ENCODE measurements at regions not wholly inside any gene's neighbourhood (a gene's known extent, or its start where the extent isn't known, plus 50 kb on each side); places are given as distances from the start of the nearest gene placed in this dataset.
"Not testable (repeated sequence)": the region's sequence is repeated elsewhere in the genome, so short reads cannot be mapped to it uniquely, and the experiment has no call there.

- no peak for TF ChIP-seq MAFK (IDR thresholded peaks at IDR 0.05; ENCODE audit: low read depth, low read length)
- Histone ChIP-seq H3K18ac (ENCODE audit: extremely low read depth, low read length) (no peak overlapping the region), H3K4me2 (ENCODE audit: insufficient read depth in 1 of 2, low read depth in 2 of 2, low read length in 2 of 2) (no peak overlapping the region), H3K4ac (replicated peaks; ENCODE audit: insufficient read length, low read depth, low read length) (no peak overlapping the region), H3K23ac (ENCODE audit: insufficient read length) (no peak overlapping the region), H4K20me1 (replicated peaks in 1 of 2; ENCODE audit: control insufficient read depth in 1 of 2, insufficient read depth in 2 of 2, low read length in 2 of 2) (no peaks in the 10 kb centered on the region), H4K8ac (ENCODE audit: extremely low read depth, insufficient read depth, low read length) (no peak overlapping the region), H3K4me3 (ENCODE audit: extremely low read depth in 1 of 4, insufficient read depth in 2 of 4, low read depth in 3 of 4, low read length in 4 of 4) (no peak overlapping the region), H3K23me2 (ENCODE audit: low read depth, low read length) (no peaks in the 10 kb centered on the region), H2BK15ac (ENCODE audit: low read length) (no peak overlapping the region), H2BK12ac (ENCODE audit: low read depth, low read length) (no peak overlapping the region), H3K4me1 (replicated peaks in 1 of 4; ENCODE audit: control insufficient read depth in 3 of 4, insufficient read depth in 4 of 4, low read length in 3 of 4) (no peaks in the 10 kb centered on the region), H3K9me3 (ENCODE audit: insufficient read depth in 2 of 2, low read depth in 1 of 2, low read length in 1 of 2) (peaks cover 6 to 36% of the 10 kb centered on the region in 2 experiments; a peak in 2 of 4 replicates), H4K5ac (ENCODE audit: insufficient read length, low read depth, low read length) (no peak overlapping the region), H4K91ac (replicated peaks; ENCODE audit: insufficient read length, low read length) (no peak overlapping the region), H3K79me2 (ENCODE audit: control insufficient read depth in 1 of 2, insufficient read depth in 2 of 2, low read length in 2 of 2) (no peaks in the 10 kb centered on the region), H2AFZ (ENCODE audit: low read length) (no peak overlapping the region), H3K79me1 (ENCODE audit: low read depth, low read length) (no peaks in the 10 kb centered on the region), H3K36me3 (ENCODE audit: control insufficient read depth in 2 of 4, insufficient read depth in 4 of 4, low read length in 3 of 4) (peaks cover 0 to 3% (median 0%) of the 10 kb centered on the region in 4 experiments; a peak in 1 of 8 replicates), H2AK5ac (ENCODE audit: low read depth, low read length) (no peak overlapping the region), H3K9ac (replicated peaks in 1 of 4; ENCODE audit: extremely low read depth in 1 of 4, low read depth in 3 of 4, low read length in 3 of 4) (no peak overlapping the region), H3K56ac (replicated peaks; ENCODE audit: insufficient read length, low read depth, low read length) (no peak overlapping the region), H2BK120ac (replicated peaks; ENCODE audit: low read depth, low read length) (no peak overlapping the region), H2BK20ac (ENCODE audit: low read length) (no peak overlapping the region), H3K27ac (ENCODE audit: low read depth, low read length) (no peak overlapping the region), H3K14ac (ENCODE audit: insufficient read length) (no peak overlapping the region), H3K27me3 (replicated peaks in 1 of 4; ENCODE audit: control insufficient read depth in 3 of 4, extremely low read depth in 1 of 4, insufficient read depth in 3 of 4, low read length in 3 of 4) (no peaks in the 10 kb centered on the region), H2BK5ac (ENCODE audit: low read depth, low read length) (no peak overlapping the region)
- CTCF ChIA-PET (ENCODE audit: partially characterized antibody) = no interaction called here
- POLR2A ChIA-PET (ENCODE audit: partially characterized antibody) = no interaction called here
- DNase-seq (ENCODE audit: low read depth in 1 of 2, low spot score in 2 of 2) (no peak), FAIRE-seq (no peak)
- WGBS, 2 experiments (ENCODE audit: extremely low coverage in 1 of 2, insufficient coverage in 1 of 2, insufficient read length in 1 of 2, insufficient replicate concordance in 2 of 2, low coverage in 1 of 2, low lambda C conversion rate in 2 of 2, missing lambda C conversion rate in 1 of 2) = 95% methylated on average over 7 of the region's 48 CpGs; no CpG with 5 or more reads in 1 of the 2 experiments
Observed at GRCh38 chr10:38730076-38730475, 635.9 kb downstream of the ZNF37A start.

- H3K79me2 ChIP-seq (ENCODE audit: control insufficient read depth in 1 of 2, insufficient read depth in 2 of 2, low read length in 2 of 2); H4K5ac ChIP-seq (ENCODE audit: insufficient read length, low read depth, low read length); H3K79me1 ChIP-seq (ENCODE audit: low read depth, low read length); H2BK12ac ChIP-seq (ENCODE audit: low read depth, low read length); DNase-seq (ENCODE audit: low read depth in 1 of 2, low spot score in 2 of 2); H3K4me3 ChIP-seq (ENCODE audit: extremely low read depth in 1 of 4, insufficient read depth in 2 of 4, low read depth in 3 of 4, low read length in 4 of 4); H4K8ac ChIP-seq (ENCODE audit: extremely low read depth, insufficient read depth, low read length); H3K27ac ChIP-seq (ENCODE audit: low read depth, low read length); H2BK20ac ChIP-seq (ENCODE audit: low read length); H3K23ac ChIP-seq (ENCODE audit: insufficient read length); H2AK5ac ChIP-seq (ENCODE audit: low read depth, low read length); H4K91ac ChIP-seq (replicated peaks; ENCODE audit: insufficient read length, low read length); H4K20me1 ChIP-seq (replicated peaks in 1 of 2; ENCODE audit: control insufficient read depth in 1 of 2, insufficient read depth in 2 of 2, low read length in 2 of 2); CTCF ChIA-PET (ENCODE audit: partially characterized antibody); POLR2A ChIA-PET (ENCODE audit: partially characterized antibody); H3K36me3 ChIP-seq (ENCODE audit: control insufficient read depth in 2 of 4, insufficient read depth in 4 of 4, low read length in 3 of 4); H3K18ac ChIP-seq (ENCODE audit: extremely low read depth, low read length); H3K14ac ChIP-seq (ENCODE audit: insufficient read length); H2BK120ac ChIP-seq (replicated peaks; ENCODE audit: low read depth, low read length); H3K56ac ChIP-seq (replicated peaks; ENCODE audit: insufficient read length, low read depth, low read length); H2BK15ac ChIP-seq (ENCODE audit: low read length); H3K27me3 ChIP-seq (replicated peaks in 1 of 4; ENCODE audit: control insufficient read depth in 3 of 4, extremely low read depth in 1 of 4, insufficient read depth in 3 of 4, low read length in 3 of 4); H3K9ac ChIP-seq (replicated peaks in 1 of 4; ENCODE audit: extremely low read depth in 1 of 4, low read depth in 3 of 4, low read length in 3 of 4); H2AFZ ChIP-seq (ENCODE audit: low read length); FAIRE-seq; H3K4me1 ChIP-seq (replicated peaks in 1 of 4; ENCODE audit: control insufficient read depth in 3 of 4, insufficient read depth in 4 of 4, low read length in 3 of 4); H3K4ac ChIP-seq (replicated peaks; ENCODE audit: insufficient read length, low read depth, low read length); H2BK5ac ChIP-seq (ENCODE audit: low read depth, low read length); H3K23me2 ChIP-seq (ENCODE audit: low read depth, low read length); H3K4me2 ChIP-seq (ENCODE audit: insufficient read depth in 1 of 2, low read depth in 2 of 2, low read length in 2 of 2): not testable (repeated sequence)
- H3K9me3 ChIP-seq (ENCODE audit: insufficient read depth in 2 of 2, low read depth in 1 of 2, low read length in 1 of 2) = peaks cover 22 to 59% of the 10 kb centered on the region in 2 experiments
- 89% methylated on average over 11 of the region's 14 CpGs; no CpG with 5 or more reads in 1 of the 2 experiments for WGBS, 2 experiments (ENCODE audit: extremely low coverage in 1 of 2, insufficient coverage in 1 of 2, insufficient read length in 1 of 2, insufficient replicate concordance in 2 of 2, low coverage in 1 of 2, low lambda C conversion rate in 2 of 2, missing lambda C conversion rate in 1 of 2)
Observed at GRCh38 chr10:38736646-38737045, 642.5 kb downstream of the ZNF37A start.

Measured in H1 (cell line).